ENCODE measurements at regions not wholly inside any gene's neighbourhood (a gene's known extent, or its start where the extent isn't known, plus 50 kb on each side); places are given as distances from the start of the nearest gene placed in this dataset.

DNA sequence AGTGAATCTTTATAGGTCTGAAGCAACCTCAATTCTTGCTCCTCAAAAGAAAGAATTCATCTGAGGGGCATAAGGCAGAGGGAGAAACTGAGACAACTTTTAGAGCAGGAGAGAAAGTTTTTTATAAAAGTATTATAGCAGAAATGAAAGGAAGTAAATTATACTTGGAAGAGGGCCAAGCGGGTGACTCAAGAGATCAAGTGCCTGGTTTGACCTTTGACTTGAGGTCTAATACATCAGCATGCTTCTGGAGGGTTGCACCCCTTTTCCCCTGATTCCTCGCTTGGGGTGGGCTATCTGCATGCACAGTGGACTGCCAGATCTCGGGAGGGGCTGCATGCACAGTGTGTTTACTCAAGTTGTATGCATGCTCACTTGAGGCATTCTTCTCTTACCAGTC, 268.5 kb upstream of the LRATD1 start:
- intact Hi-C loops (cut with micrococcal nuclease; ENCODE audit: unreplicated experiment) = no loop called here
- Histone ChIP-seq H3K27ac (ENCODE audit: control insufficient read depth, insufficient read depth) (no peak overlapping the region), H3K27me3 (replicated peaks in 1 of 2; ENCODE audit: control insufficient read depth in 2 of 2, insufficient read depth in 2 of 2, low read length in 1 of 2) (no peaks in the 10 kb centered on the region), H4K20me1 (ENCODE audit: control insufficient read depth, insufficient read depth) (no peaks in the 10 kb centered on the region), H3K79me2 (ENCODE audit: control insufficient read depth, insufficient read depth, low read length) (no peaks in the 10 kb centered on the region), H2AFZ (ENCODE audit: control insufficient read depth, low read depth, low read length) (no peak overlapping the region), H3K4me1 (ENCODE audit: control insufficient read depth, insufficient read depth, low read length) (no peaks in the 10 kb centered on the region), H3K9ac (ENCODE audit: control insufficient read depth, insufficient read depth, low read length) (no peak overlapping the region), H3K36me3 (ENCODE audit: control insufficient read depth in 2 of 2, insufficient read depth in 2 of 2, low read length in 1 of 2) (no peaks in the 10 kb centered on the region), H3K4me2 (ENCODE audit: control insufficient read depth, insufficient read depth) (no peak overlapping the region), H3K4me3 (no peak overlapping the region), H3K9me3 (replicated peaks; ENCODE audit: control insufficient read depth, insufficient read depth, low read length) (no peaks in the 10 kb centered on the region)
- ChIA-PET RAD21 (ENCODE audit: unreplicated experiment) (no interaction called here), SMC1A (ENCODE audit: uncharacterized antibody, unreplicated experiment) (interaction anchor here (1.0 kb wide), 1 partner anchor 9 kb away, joined by 3 read pairs; no protein-coding TSS in a partner anchor), CTCF (no interaction called here), POLR2A (no interaction called here)
- in situ Hi-C loops (cut with MboI) = no loop called here
- TF ChIP-seq PAX5 (IDR thresholded peaks at IDR 0.05; ENCODE audit: borderline replicate concordance, low read depth, low read length) = no peak
- no peak for TF ChIP-seq CHD4 (IDR thresholded peaks at IDR 0.05)
- TF ChIP-seq, protein P1, sequence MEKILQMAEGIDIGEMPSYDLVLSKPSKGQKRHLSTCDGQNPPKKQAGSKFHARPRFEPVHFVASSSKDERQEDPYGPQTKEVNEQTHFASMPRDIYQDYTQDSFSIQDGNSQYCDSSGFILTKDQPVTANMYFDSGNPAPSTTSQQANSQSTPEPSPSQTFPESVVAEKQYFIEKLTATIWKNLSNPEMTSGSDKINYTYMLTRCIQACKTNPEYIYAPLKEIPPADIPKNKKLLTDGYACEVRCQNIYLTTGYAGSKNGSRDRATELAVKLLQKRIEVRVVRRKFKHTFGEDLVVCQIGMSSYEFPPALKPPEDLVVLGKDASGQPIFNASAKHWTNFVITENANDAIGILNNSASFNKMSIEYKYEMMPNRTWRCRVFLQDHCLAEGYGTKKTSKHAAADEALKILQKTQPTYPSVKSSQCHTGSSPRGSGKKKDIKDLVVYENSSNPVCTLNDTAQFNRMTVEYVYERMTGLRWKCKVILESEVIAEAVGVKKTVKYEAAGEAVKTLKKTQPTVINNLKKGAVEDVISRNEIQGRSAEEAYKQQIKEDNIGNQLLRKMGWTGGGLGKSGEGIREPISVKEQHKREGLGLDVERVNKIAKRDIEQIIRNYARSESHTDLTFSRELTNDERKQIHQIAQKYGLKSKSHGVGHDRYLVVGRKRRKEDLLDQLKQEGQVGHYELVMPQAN (conservative IDR thresholded peaks at IDR 0.05) = no peak
- TF ChIP-seq RB1 (IDR thresholded peaks at IDR 0.05; ENCODE audit: borderline replicate concordance) = no peak
- no peak for TF ChIP-seq NR2C2 (IDR thresholded peaks at IDR 0.05; ENCODE audit: borderline replicate concordance, control insufficient read depth, insufficient read length, low read depth)
- TF ChIP-seq TAF1 (IDR thresholded peaks at IDR 0.05; ENCODE audit: borderline replicate concordance, low read depth, low read length) = no peak
- no peak for TF ChIP-seq CHD2 (IDR thresholded peaks at IDR 0.05; ENCODE audit: borderline replicate concordance, low read depth, low read length)
- TF ChIP-seq SUPT20H (IDR thresholded peaks at IDR 0.05; ENCODE audit: borderline replicate concordance, control insufficient read depth, low read depth, low read length) = no peak
- TF ChIP-seq, protein P2, sequence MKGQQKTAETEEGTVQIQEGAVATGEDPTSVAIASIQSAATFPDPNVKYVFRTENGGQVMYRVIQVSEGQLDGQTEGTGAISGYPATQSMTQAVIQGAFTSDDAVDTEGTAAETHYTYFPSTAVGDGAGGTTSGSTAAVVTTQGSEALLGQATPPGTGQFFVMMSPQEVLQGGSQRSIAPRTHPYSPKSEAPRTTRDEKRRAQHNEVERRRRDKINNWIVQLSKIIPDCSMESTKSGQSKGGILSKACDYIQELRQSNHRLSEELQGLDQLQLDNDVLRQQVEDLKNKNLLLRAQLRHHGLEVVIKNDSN (IDR thresholded peaks at IDR 0.05; ENCODE audit: borderline replicate concordance, extremely low read length, insufficient read depth, low read depth, low read length) = no peak
- no peak for TF ChIP-seq CREM (IDR thresholded peaks at IDR 0.05; ENCODE audit: low read depth)
- no peak for TF ChIP-seq KAT2A (conservative IDR thresholded peaks at IDR 0.05; ENCODE audit: control insufficient read depth, low read depth, low read length)
- TF ChIP-seq LARP7 (IDR thresholded peaks at IDR 0.05) = no peak
- no peak for TF ChIP-seq STAT1 (conservative IDR thresholded peaks at IDR 0.05)
- no peak for TF ChIP-seq GABPA (IDR thresholded peaks at IDR 0.05; ENCODE audit: low read depth)
- TF ChIP-seq, protein P3, sequence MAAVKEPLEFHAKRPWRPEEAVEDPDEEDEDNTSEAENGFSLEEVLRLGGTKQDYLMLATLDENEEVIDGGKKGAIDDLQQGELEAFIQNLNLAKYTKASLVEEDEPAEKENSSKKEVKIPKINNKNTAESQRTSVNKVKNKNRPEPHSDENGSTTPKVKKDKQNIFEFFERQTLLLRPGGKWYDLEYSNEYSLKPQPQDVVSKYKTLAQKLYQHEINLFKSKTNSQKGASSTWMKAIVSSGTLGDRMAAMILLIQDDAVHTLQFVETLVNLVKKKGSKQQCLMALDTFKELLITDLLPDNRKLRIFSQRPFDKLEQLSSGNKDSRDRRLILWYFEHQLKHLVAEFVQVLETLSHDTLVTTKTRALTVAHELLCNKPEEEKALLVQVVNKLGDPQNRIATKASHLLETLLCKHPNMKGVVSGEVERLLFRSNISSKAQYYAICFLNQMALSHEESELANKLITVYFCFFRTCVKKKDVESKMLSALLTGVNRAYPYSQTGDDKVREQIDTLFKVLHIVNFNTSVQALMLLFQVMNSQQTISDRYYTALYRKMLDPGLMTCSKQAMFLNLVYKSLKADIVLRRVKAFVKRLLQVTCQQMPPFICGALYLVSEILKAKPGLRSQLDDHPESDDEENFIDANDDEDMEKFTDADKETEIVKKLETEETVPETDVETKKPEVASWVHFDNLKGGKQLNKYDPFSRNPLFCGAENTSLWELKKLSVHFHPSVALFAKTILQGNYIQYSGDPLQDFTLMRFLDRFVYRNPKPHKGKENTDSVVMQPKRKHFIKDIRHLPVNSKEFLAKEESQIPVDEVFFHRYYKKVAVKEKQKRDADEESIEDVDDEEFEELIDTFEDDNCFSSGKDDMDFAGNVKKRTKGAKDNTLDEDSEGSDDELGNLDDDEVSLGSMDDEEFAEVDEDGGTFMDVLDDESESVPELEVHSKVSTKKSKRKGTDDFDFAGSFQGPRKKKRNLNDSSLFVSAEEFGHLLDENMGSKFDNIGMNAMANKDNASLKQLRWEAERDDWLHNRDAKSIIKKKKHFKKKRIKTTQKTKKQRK (IDR thresholded peaks at IDR 0.05; ENCODE audit: low read depth, low read length) = no peak
- no TSS peak for BruUV-seq (replicated peaks)
- ATAC-seq (no peak), DNase-seq (ENCODE audit: low read depth, low spot score) (no peak), FAIRE-seq (no peak)
- WGBS (ENCODE audit: insufficient coverage, insufficient replicate concordance, low lambda C conversion rate, missing lambda C conversion rate) = 28% methylated on average over 3 of the region's 3 CpGs
